NCI-H345 treated with DMSO at 0.1 percent for 48 hours (cell line): ENCODE measurements at regions not wholly inside any gene's neighbourhood (a gene's known extent, or its start where the extent isn't known, plus 50 kb on each side); places are given as distances from the start of the nearest gene placed in this dataset.
"Not testable (repeated sequence)": the region's sequence is repeated elsewhere in the genome, so short reads cannot be mapped to it uniquely, and the experiment has no call there.

Source experiments
- DNase-seq: peaks from one replicate; lab custom pipeline; 2025; ENCODE audit not compliant: unreplicated experiment; lab: John Stamatoyannopoulos, UW

GRCh38 chr17:15802917-15803316, 70.8 kb downstream of the TBC1D26 start:
- DNase-seq: not testable (repeated sequence)

- not testable (repeated sequence) for DNase-seq
Measured at GRCh38 chr17:15806825-15807224, 74.7 kb downstream of the TBC1D26 start.

- DNase-seq: not testable (repeated sequence)
Measured at GRCh38 chr17:15813388-15813787, 81.3 kb downstream of the TBC1D26 start.

GRCh38 chr17:15814003-15814402, 81.9 kb downstream of the TBC1D26 start:
- DNase-seq: not testable (repeated sequence)

- DNase-seq: not testable (repeated sequence)
Measured at GRCh38 chr17:15817861-15818260, 85.8 kb downstream of the TBC1D26 start.

- DNase-seq: not testable (repeated sequence)
Measured at GRCh38 chr17:15822280-15822679, 90.2 kb downstream of the TBC1D26 start.

- DNase-seq: peak; percentile 15
Measured at GRCh38 chr17:15828727-15829314, 96.7 kb downstream of the TBC1D26 start.

- DNase-seq: peak; percentile 0
Measured at GRCh38 chr17:15830221-15830620, 98.1 kb downstream of the TBC1D26 start.

- DNase-seq: not testable (repeated sequence)
Measured at GRCh38 chr17:15831182-15831581, 99.1 kb downstream of the TBC1D26 start.

- DNase-seq: not testable (repeated sequence)
Measured at GRCh38 chr17:15832921-15833480, 100.9 kb downstream of the TBC1D26 start.

GRCh38 chr17:15833890-15834289, 101.8 kb downstream of the TBC1D26 start:
- DNase-seq: not testable (repeated sequence)

GRCh38 chr17:15835481-15835880, 103.4 kb downstream of the TBC1D26 start:
- not testable (repeated sequence) for DNase-seq

GRCh38 chr17:15836249-15836982, 104.3 kb downstream of the TBC1D26 start:
- not testable (repeated sequence) for DNase-seq

- not testable (repeated sequence) for DNase-seq
Measured at GRCh38 chr17:15836991-15837390, 104.9 kb downstream of the TBC1D26 start.

- not testable (repeated sequence) for DNase-seq
Measured at GRCh38 chr17:15847447-15848229, 97.3 kb upstream of the ADORA2B start.

- not testable (repeated sequence) for DNase-seq
Measured at GRCh38 chr17:15849054-15849453, 95.9 kb upstream of the ADORA2B start.

- not testable (repeated sequence) for DNase-seq
Measured at GRCh38 chr17:15850071-15850470, 94.9 kb upstream of the ADORA2B start.

- DNase-seq: not testable (repeated sequence)
Measured at GRCh38 chr17:15850687-15851086, 94.2 kb upstream of the ADORA2B start.

- not testable (repeated sequence) for DNase-seq
Measured at GRCh38 chr17:15852863-15853262, 92.1 kb upstream of the ADORA2B start.

GRCh38 chr17:15856191-15856590, 88.7 kb upstream of the ADORA2B start:
- not testable (repeated sequence) for DNase-seq

GRCh38 chr17:15856745-15857144, 88.2 kb upstream of the ADORA2B start:
- not testable (repeated sequence) for DNase-seq
